ENCODE measurements at regions not wholly inside any gene's neighbourhood (a gene's known extent, or its start where the extent isn't known, plus 50 kb on each side); places are given as distances from the start of the nearest gene placed in this dataset.

DNA sequence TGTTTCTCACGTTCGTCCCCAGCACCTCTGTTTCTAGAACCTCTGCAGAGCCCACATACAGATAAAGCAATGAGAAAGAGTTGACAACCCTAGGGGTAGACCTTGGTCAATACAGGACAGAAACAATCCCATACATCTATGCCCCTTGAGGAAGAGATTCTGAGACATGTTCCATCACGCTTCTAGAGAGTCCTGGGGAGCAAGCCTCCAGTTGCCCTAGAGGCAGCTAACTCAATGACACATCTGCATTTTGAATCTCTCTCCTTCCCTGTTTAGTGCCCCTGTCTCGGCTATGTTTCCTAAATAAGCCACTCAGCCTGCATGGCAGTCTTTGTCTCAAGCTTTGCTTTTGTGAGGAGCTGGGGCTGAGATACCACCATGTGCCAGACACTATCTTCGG is 435.3 kb downstream of the CD83 start (continued):
- TF ChIP-seq, protein P1, sequence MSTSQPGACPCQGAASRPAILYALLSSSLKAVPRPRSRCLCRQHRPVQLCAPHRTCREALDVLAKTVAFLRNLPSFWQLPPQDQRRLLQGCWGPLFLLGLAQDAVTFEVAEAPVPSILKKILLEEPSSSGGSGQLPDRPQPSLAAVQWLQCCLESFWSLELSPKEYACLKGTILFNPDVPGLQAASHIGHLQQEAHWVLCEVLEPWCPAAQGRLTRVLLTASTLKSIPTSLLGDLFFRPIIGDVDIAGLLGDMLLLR (CRISPR knock-in tag; IDR thresholded peaks at IDR 0.05) = no peak
- TF ChIP-seq ZNF235 (CRISPR knock-in tag; IDR thresholded peaks at IDR 0.05; ENCODE audit: borderline replicate concordance) = no peak

DNA sequence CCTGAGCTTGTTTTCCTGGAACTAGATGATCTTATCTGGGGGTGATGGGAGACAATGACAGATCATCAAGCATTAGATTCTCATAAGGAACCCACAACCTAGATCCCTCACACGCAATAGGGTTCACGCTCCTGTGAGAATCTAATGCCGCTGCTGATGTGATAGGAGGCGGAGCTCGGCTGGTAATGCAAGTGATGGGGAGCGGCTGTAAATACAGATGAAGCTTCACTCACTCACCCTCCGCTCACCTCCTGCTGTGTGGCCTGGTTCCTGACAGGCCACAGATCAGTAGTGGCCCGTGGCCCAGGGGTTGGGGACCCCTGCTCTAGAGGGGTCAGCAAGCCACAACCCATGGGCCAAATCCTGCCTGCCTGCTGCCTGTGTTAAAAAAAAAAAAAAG is 435.9 kb downstream of the CD83 start:
- no peaks in the 10 kb centered on the region for H3K36me3 ChIP-seq (replicated peaks in 1 of 2; ENCODE audit: control insufficient read depth in 1 of 2, insufficient read depth in 2 of 2, low read length in 2 of 2)
- no peak overlapping the region for H3K4me2 ChIP-seq (ENCODE audit: low read depth, low read length)
- no peak overlapping the region for H3K27ac ChIP-seq (ENCODE audit: extremely low read length, insufficient read depth, low read length)
- ChIA-PET POLR2A (no interaction called here), CTCF (ENCODE audit: low intra/inter-chr PET ratio, low total read pairs) (no interaction called here)
- H3K4me3 ChIP-seq (replicated peaks in 1 of 3; ENCODE audit: insufficient read depth in 1 of 3, low read depth in 2 of 3, low read length in 3 of 3) = no peak overlapping the region
- 62% methylated on average over 8 of the region's 8 CpGs for WGBS (ENCODE audit: low lambda C conversion rate)
- no peaks in the 10 kb centered on the region for H3K79me2 ChIP-seq (ENCODE audit: insufficient read depth, low read length)
- H3K9me3 ChIP-seq (ENCODE audit: low read length) = no peaks in the 10 kb centered on the region
- no peak overlapping the region for H2AFZ ChIP-seq (ENCODE audit: low read length)
- H3K4me1 ChIP-seq (ENCODE audit: insufficient read depth, low read length) = peaks cover 7% of the 10 kb centered on the region; the same call in 1 of the 2 replicates
- H3K27me3 ChIP-seq (ENCODE audit: control insufficient read depth in 1 of 2, insufficient read depth in 2 of 2, low read length in 2 of 2) = no peaks in the 10 kb centered on the region; a peak in 1 of 5 replicates
- FAIRE-seq (no peak), DNase-seq (ENCODE audit: low spot score) (no peak), ATAC-seq (no peak)
- H4K20me1 ChIP-seq (ENCODE audit: insufficient read depth, low read length) = no peaks in the 10 kb centered on the region
- in situ Hi-C loops (cut with HindIII; ENCODE audit: extremely low pct_ligation_motif_present, low pct_unique_long_range_greater_than_20kb) = no loop called here
- no peak overlapping the region for H3K9ac ChIP-seq (ENCODE audit: insufficient read depth, low read depth, low read length)
- BruUV-seq (replicated peaks) = no TSS peak
- intact Hi-C loops (cut with micrococcal nuclease; ENCODE audit: unreplicated experiment) = no loop called here
- TF ChIP-seq, protein P2, sequence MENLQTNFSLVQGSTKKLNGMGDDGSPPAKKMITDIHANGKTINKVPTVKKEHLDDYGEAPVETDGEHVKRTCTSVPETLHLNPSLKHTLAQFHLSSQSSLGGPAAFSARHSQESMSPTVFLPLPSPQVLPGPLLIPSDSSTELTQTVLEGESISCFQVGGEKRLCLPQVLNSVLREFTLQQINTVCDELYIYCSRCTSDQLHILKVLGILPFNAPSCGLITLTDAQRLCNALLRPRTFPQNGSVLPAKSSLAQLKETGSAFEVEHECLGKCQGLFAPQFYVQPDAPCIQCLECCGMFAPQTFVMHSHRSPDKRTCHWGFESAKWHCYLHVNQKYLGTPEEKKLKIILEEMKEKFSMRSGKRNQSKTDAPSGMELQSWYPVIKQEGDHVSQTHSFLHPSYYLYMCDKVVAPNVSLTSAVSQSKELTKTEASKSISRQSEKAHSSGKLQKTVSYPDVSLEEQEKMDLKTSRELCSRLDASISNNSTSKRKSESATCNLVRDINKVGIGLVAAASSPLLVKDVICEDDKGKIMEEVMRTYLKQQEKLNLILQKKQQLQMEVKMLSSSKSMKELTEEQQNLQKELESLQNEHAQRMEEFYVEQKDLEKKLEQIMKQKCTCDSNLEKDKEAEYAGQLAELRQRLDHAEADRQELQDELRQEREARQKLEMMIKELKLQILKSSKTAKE (CRISPR knock-in tag; IDR thresholded peaks at IDR 0.05; ENCODE audit: borderline replicate concordance) = no peak
- no peak for TF ChIP-seq STAT5B (CRISPR knock-in tag; IDR thresholded peaks at IDR 0.05)
- TF ChIP-seq MTA3 (CRISPR knock-in tag; IDR thresholded peaks at IDR 0.05) = no peak
- TF ChIP-seq, protein P3, sequence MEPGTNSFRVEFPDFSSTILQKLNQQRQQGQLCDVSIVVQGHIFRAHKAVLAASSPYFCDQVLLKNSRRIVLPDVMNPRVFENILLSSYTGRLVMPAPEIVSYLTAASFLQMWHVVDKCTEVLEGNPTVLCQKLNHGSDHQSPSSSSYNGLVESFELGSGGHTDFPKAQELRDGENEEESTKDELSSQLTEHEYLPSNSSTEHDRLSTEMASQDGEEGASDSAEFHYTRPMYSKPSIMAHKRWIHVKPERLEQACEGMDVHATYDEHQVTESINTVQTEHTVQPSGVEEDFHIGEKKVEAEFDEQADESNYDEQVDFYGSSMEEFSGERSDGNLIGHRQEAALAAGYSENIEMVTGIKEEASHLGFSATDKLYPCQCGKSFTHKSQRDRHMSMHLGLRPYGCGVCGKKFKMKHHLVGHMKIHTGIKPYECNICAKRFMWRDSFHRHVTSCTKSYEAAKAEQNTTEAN (CRISPR knock-in tag; conservative IDR thresholded peaks at IDR 0.05) = no peak
- no peak for TF ChIP-seq ZNF724P (CRISPR knock-in tag; IDR thresholded peaks at IDR 0.05; ENCODE audit: borderline replicate concordance)
- TF ChIP-seq, protein P4, sequence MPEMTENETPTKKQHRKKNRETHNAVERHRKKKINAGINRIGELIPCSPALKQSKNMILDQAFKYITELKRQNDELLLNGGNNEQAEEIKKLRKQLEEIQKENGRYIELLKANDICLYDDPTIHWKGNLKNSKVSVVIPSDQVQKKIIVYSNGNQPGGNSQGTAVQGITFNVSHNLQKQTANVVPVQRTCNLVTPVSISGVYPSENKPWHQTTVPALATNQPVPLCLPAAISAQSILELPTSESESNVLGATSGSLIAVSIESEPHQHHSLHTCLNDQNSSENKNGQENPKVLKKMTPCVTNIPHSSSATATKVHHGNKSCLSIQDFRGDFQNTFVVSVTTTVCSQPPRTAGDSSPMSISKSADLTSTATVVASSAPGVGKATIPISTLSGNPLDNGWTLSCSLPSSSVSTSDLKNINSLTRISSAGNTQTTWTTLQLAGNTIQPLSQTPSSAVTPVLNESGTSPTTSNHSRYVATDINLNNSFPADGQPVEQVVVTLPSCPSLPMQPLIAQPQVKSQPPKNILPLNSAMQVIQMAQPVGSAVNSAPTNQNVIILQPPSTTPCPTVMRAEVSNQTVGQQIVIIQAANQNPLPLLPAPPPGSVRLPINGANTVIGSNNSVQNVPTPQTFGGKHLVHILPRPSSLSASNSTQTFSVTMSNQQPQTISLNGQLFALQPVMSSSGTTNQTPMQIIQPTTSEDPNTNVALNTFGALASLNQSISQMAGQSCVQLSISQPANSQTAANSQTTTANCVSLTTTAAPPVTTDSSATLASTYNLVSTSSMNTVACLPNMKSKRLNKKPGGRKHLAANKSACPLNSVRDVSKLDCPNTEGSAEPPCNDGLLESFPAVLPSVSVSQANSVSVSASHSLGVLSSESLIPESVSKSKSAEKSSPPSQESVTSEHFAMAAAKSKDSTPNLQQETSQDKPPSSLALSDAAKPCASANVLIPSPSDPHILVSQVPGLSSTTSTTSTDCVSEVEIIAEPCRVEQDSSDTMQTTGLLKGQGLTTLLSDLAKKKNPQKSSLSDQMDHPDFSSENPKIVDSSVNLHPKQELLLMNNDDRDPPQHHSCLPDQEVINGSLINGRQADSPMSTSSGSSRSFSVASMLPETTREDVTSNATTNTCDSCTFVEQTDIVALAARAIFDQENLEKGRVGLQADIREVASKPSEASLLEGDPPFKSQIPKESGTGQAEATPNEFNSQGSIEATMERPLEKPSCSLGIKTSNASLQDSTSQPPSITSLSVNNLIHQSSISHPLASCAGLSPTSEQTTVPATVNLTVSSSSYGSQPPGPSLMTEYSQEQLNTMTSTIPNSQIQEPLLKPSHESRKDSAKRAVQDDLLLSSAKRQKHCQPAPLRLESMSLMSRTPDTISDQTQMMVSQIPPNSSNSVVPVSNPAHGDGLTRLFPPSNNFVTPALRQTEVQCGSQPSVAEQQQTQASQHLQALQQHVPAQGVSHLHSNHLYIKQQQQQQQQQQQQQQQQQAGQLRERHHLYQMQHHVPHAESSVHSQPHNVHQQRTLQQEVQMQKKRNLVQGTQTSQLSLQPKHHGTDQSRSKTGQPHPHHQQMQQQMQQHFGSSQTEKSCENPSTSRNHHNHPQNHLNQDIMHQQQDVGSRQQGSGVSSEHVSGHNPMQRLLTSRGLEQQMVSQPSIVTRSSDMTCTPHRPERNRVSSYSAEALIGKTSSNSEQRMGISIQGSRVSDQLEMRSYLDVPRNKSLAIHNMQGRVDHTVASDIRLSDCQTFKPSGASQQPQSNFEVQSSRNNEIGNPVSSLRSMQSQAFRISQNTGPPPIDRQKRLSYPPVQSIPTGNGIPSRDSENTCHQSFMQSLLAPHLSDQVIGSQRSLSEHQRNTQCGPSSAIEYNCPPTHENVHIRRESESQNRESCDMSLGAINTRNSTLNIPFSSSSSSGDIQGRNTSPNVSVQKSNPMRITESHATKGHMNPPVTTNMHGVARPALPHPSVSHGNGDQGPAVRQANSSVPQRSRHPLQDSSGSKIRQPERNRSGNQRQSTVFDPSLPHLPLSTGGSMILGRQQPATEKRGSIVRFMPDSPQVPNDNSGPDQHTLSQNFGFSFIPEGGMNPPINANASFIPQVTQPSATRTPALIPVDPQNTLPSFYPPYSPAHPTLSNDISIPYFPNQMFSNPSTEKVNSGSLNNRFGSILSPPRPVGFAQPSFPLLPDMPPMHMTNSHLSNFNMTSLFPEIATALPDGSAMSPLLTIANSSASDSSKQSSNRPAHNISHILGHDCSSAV (CRISPR knock-in tag; IDR thresholded peaks at IDR 0.05; ENCODE audit: borderline replicate concordance) = no peak
- TF ChIP-seq, protein P5, sequence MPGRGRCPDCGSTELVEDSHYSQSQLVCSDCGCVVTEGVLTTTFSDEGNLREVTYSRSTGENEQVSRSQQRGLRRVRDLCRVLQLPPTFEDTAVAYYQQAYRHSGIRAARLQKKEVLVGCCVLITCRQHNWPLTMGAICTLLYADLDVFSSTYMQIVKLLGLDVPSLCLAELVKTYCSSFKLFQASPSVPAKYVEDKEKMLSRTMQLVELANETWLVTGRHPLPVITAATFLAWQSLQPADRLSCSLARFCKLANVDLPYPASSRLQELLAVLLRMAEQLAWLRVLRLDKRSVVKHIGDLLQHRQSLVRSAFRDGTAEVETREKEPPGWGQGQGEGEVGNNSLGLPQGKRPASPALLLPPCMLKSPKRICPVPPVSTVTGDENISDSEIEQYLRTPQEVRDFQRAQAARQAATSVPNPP (CRISPR knock-in tag; IDR thresholded peaks at IDR 0.05) = no peak

All from HepG2 (cell line).